Spleen (tissue), 7 donors: ENCODE measurements at regions not wholly inside any gene's neighbourhood (a gene's known extent, or its start where the extent isn't known, plus 50 kb on each side); places are given as distances from the start of the nearest gene placed in this dataset.

Experiments
- CTCF ChIP-seq, 11 experiments: fragments of 200-600 bp in 7 of 11; fragments of 450-650 bp in 4 of 11; sonication (generic) in 4 of 11; IDR thresholded peaks in 8 of 11; conservative IDR thresholded peaks in 3 of 11; 1 replicate in 7 of 11; 2 replicates in 4 of 11; pipeline versions ENCODE4 v1.4.0 to v1.8.0; 2016 to 2021; ENCODE audit warnings: antibody characterized with exemption in 11 of 11, inconsistent platforms in 4 of 11, mild to moderate bottlenecking in 1 of 11
- POLR2A ChIP-seq, 3 donors: fragments of 450-650 bp; IDR thresholded peaks; one replicate each; pipeline ENCODE4 v1.5.1; 2017; ENCODE audit warnings: antibody characterized with exemption in 3 of 3, mild to moderate bottlenecking in 1 of 3
- donor health status: DM: no; HTN: no; CAD: no; lungs with moderate emphysema.
- donor health status: DM: no; HTN: no; CAD: no.
- donor health status: DM: no; HTN: no; CAD: no.

GRCh38 chr5:67660149-67660548 lies 463.6 kb upstream of the CD180 start:
- TF ChIP-seq CTCF (IDR thresholded peaks at IDR 0.05 in 8 of 11, conservative IDR thresholded peaks at IDR 0.05 in 3 of 11) (no peak), POLR2A (IDR thresholded peaks at IDR 0.05) (no peak)
